OCI-LY7 (cell line): ENCODE measurements at regions not wholly inside any gene's neighbourhood (a gene's known extent, or its start where the extent isn't known, plus 50 kb on each side); places are given as distances from the start of the nearest gene placed in this dataset.

Experiments
- BruUV-seq: library from RNA; stranded (reverse); fragments of 400-500 nt; replicated peaks from 2 replicates; lab custom pipeline; 2021; lab: Mats Ljungman, UMichigan
- CTCF ChIA-PET: fragments of 300-600 bp; sonication (Branson Sonifier 250); formaldehyde crosslinking; loops from one replicate; lab custom pipeline; 2022; ENCODE audit warnings: antibody characterized with exemption; ENCODE audit not compliant: unreplicated experiment; lab: Charles Lee
- POLR2A ChIA-PET: fragments of 300-600 bp; sonication (Branson Sonifier 250); formaldehyde crosslinking; loops from one replicate; lab custom pipeline; 2022; ENCODE audit warnings: antibody characterized with exemption; lab: Charles Lee
- DNase-seq: peaks from one replicate; pipeline ENCODE4 v3.0.0-alpha.2; 2015; ENCODE audit warnings: low spot score
- H2AFZ ChIP-seq: fragments of 200-600 bp; sonication (generic), shearing (Covaris generic); 2 replicates; pipeline ENCODE4 v1.6.1; 2014; ENCODE audit warnings: mild to moderate bottlenecking, antibody characterized with exemption, low read length, moderate library complexity
- H3K27ac ChIP-seq: fragments of 200-600 bp; sonication (generic); 2 replicates; pipeline ENCODE4 v1.5.1; 2014; ENCODE audit warnings: mixed run types, low read depth, mild to moderate bottlenecking, moderate library complexity, low read length, inconsistent platforms; ENCODE audit not compliant: poor library complexity, severe bottlenecking
- H3K36me3 ChIP-seq: fragments of 200-600 bp; sonication (generic); 2 replicates; pipeline ENCODE4 v1.6.1; 2014; ENCODE audit warnings: mild to moderate bottlenecking, antibody characterized with exemption, low read length, moderate library complexity, mixed read lengths; ENCODE audit not compliant: insufficient read depth
- H3K4me1 ChIP-seq: fragments of 200-600 bp; sonication (generic); 2 replicates; pipeline ENCODE4 v1.5.1; 2014; ENCODE audit warnings: mild to moderate bottlenecking, low read length; ENCODE audit not compliant: insufficient read depth, poor library complexity, severe bottlenecking
- H3K4me2 ChIP-seq: fragments of 200-600 bp; sonication (generic); 2 replicates; pipeline ENCODE4 v1.6.1; 2014; ENCODE audit warnings: mild to moderate bottlenecking, low read length
- H3K4me3 ChIP-seq: fragments of 200-600 bp; sonication (generic); 2 replicates; pipeline ENCODE4 v1.5.1; 2014; ENCODE audit warnings: mild to moderate bottlenecking, low read depth, low read length; ENCODE audit not compliant: poor library complexity, severe bottlenecking
- H3K79me2 ChIP-seq: fragments of 200-600 bp; sonication (generic); 2 replicates; pipeline ENCODE4 v1.6.1; 2016; ENCODE audit warnings: low read depth, mild to moderate bottlenecking, low read length, moderate library complexity, mixed read lengths; ENCODE audit not compliant: insufficient read depth
- H3K9me2 ChIP-seq: fragments of 200-600 bp; sonication (generic); 2 replicates; pipeline ENCODE4 v1.6.1; 2016; ENCODE audit warnings: mild to moderate bottlenecking, low read length, mixed read lengths; ENCODE audit not compliant: insufficient read depth
- H3K9me3 ChIP-seq: fragments of 200-600 bp; sonication (generic); 2 replicates; pipeline ENCODE4 v1.6.1; 2014; ENCODE audit warnings: mild to moderate bottlenecking, mixed run types, low read length, mixed read lengths
- H4K20me1 ChIP-seq: fragments of 200-600 bp; sonication (generic); 2 replicates; pipeline ENCODE4 v1.6.1; 2014; ENCODE audit warnings: mild to moderate bottlenecking, antibody characterized with exemption, low read length, moderate library complexity, mixed read lengths; ENCODE audit not compliant: insufficient read depth
- CTCF ChIP-seq: fragments of 200-600 bp; sonication (generic); conservative IDR thresholded peaks from 2 replicates; pipeline ENCODE4 v1.5.1; 2014; ENCODE audit warnings: mild to moderate bottlenecking, antibody characterized with exemption, low read length, moderate library complexity, mixed read lengths
- EZH2phosphoT487 ChIP-seq: fragments of 200-600 bp; sonication (generic); IDR thresholded peaks from 2 replicates; pipeline ENCODE4 v1.6.1; 2018; ENCODE audit warnings: low read depth, borderline replicate concordance, mild to moderate bottlenecking, mixed run types, antibody characterized with exemption, low read length, moderate library complexity, mixed read lengths
- intact Hi-C: fragments of 100-400 bp; cut with micrococcal nuclease; formaldehyde crosslinking; loops from one replicate; pipeline ENCODE4 v1.10.0; 2022; ENCODE audit not compliant: unreplicated experiment

- no peak overlapping the region for H3K4me2 ChIP-seq
These were observed 655.3 kb downstream of the IQCM start for GRCh38 chr4:149160370-149160769.

GRCh38 chr4:149158817-149159216 is 656.8 kb downstream of the IQCM start:
- H3K9me2 ChIP-seq = no peaks in the 10 kb centered on the region
- ChIA-PET POLR2A (no interaction called here), CTCF (no interaction called here)
- H4K20me1 ChIP-seq = no peaks in the 10 kb centered on the region
- no peak overlapping the region for H3K4me2 ChIP-seq
- no peak for TF ChIP-seq CTCF
- TF ChIP-seq EZH2phosphoT487 = no peak
- H3K9me3 ChIP-seq = no peaks in the 10 kb centered on the region
- intact Hi-C loops = no loop called here
- H3K79me2 ChIP-seq = no peaks in the 10 kb centered on the region
- no peak for DNase-seq
- BruUV-seq = no TSS peak
- H3K4me1 ChIP-seq = no peaks in the 10 kb centered on the region
- H3K4me3 ChIP-seq = no peak overlapping the region
- H3K27ac ChIP-seq = no peak overlapping the region
- H3K36me3 ChIP-seq = no peaks in the 10 kb centered on the region
- H2AFZ ChIP-seq = no peak overlapping the region

More at GRCh38 chr4:149160370-149160769, 655.3 kb downstream of the IQCM start:
- Histone ChIP-seq H3K36me3 (no peaks in the 10 kb centered on the region), H3K9me3 (no peaks in the 10 kb centered on the region), H3K4me1 (no peaks in the 10 kb centered on the region), H3K27ac (no peak overlapping the region), H3K9me2 (no peaks in the 10 kb centered on the region), H3K79me2 (no peaks in the 10 kb centered on the region), H3K4me3 (no peak overlapping the region), H2AFZ (no peak overlapping the region), H4K20me1 (no peaks in the 10 kb centered on the region)
- intact Hi-C loops = no loop called here
- BruUV-seq = no TSS peak
- DNase-seq = no peak
- ChIA-PET POLR2A (interaction anchor here (0.6 kb wide), 1 partner anchor 57 kb away, joined by 3 read pairs; no protein-coding TSS in a partner anchor), CTCF (no interaction called here)
- no peak for TF ChIP-seq CTCF
- TF ChIP-seq EZH2phosphoT487 = no peak

GRCh38 chr4:149145803-149146202 is 669.8 kb downstream of the IQCM start:
- ChIA-PET POLR2A (no interaction called here), CTCF (no interaction called here)
- no peak for DNase-seq
- Histone ChIP-seq H3K9me2 (no peaks in the 10 kb centered on the region), H3K27ac (no peak overlapping the region), H3K4me1 (no peaks in the 10 kb centered on the region), H4K20me1 (no peaks in the 10 kb centered on the region), H3K36me3 (no peaks in the 10 kb centered on the region), H3K9me3 (no peaks in the 10 kb centered on the region), H3K4me3 (no peak overlapping the region), H2AFZ (no peak overlapping the region), H3K79me2 (no peaks in the 10 kb centered on the region), H3K4me2 (no peak overlapping the region)
- intact Hi-C loops = no loop called here
- BruUV-seq = no TSS peak
- TF ChIP-seq EZH2phosphoT487 (no peak), CTCF (no peak)
